ENCODE measurements at regions not wholly inside any gene's neighbourhood (a gene's known extent, or its start where the extent isn't known, plus 50 kb on each side); places are given as distances from the start of the nearest gene placed in this dataset.

- no peak overlapping the region for H2BK20ac ChIP-seq (ENCODE audit: low read depth, low read length, poor library complexity, severe bottlenecking)
- TF ChIP-seq CTCF (conservative IDR thresholded peaks at IDR 0.05): no peak
- no CpG with 5 or more reads among the region's 5 CpGs for WGBS (ENCODE audit: extremely low coverage, insufficient read length, low lambda C conversion rate)
- H2BK120ac ChIP-seq (ENCODE audit: low read depth, low read length, poor library complexity, severe bottlenecking): no peak overlapping the region
- no peaks in the 10 kb centered on the region; the same call in 1 of the 2 replicates for H3K27me3 Mint-ChIP-seq (ENCODE audit: low read depth)
- no peaks in the 10 kb centered on the region for H3K79me2 ChIP-seq (ENCODE audit: insufficient read depth, low read length)
- H3K36me3 Mint-ChIP-seq (ENCODE audit: insufficient read depth in 1 of 3, low read depth in 3 of 3): peaks cover 0 to 12% (median 12%) of the 10 kb centered on the region in 3 experiments; a peak in 6 of 7 replicates
- DNase-seq: no peak
- H4K20me1 ChIP-seq (ENCODE audit: control insufficient read depth, insufficient read depth, insufficient read length): no peaks in the 10 kb centered on the region
- H3K4me2 ChIP-seq (ENCODE audit: insufficient read depth, insufficient read length, low read length): no peak overlapping the region
- H3K4me3 Mint-ChIP-seq: no peak overlapping the region
- peaks cover 15 to 18% of the 10 kb centered on the region in 2 experiments for H3K4me1 Mint-ChIP-seq
- no peak overlapping the region for H3K4ac ChIP-seq (ENCODE audit: low read depth, low read length)
- H2BK12ac ChIP-seq (ENCODE audit: insufficient read length, low read depth, low read length): no peak overlapping the region
- no peak overlapping the region for H2BK5ac ChIP-seq (ENCODE audit: insufficient read length, low read length)
- no peak overlapping the region for H3K27ac Mint-ChIP-seq
- H4K8ac ChIP-seq (replicated peaks; ENCODE audit: insufficient read length, low read depth, low read length): no peak overlapping the region
- no peaks in the 10 kb centered on the region for H3K9me3 ChIP-seq (ENCODE audit: control insufficient read depth, low read depth, low read length)
- peaks cover 4% of the 10 kb centered on the region; the same call in 1 of the 2 replicates for H3K4me1 ChIP-seq (ENCODE audit: insufficient read depth, low read length)
- H4K5ac ChIP-seq (ENCODE audit: insufficient read length, low read depth, low read length): no peak overlapping the region
- H2BK15ac ChIP-seq (ENCODE audit: low read depth, low read length): no peak overlapping the region
- no peak overlapping the region for H2AFZ ChIP-seq (ENCODE audit: low read length)
- H3K56ac ChIP-seq (ENCODE audit: insufficient read length, low read depth, low read length): no peak overlapping the region
- no peak overlapping the region for H3K23ac ChIP-seq (ENCODE audit: insufficient read length, low read depth, low read length)
- H3K27me3 ChIP-seq (ENCODE audit: insufficient read depth, low read length): no peaks in the 10 kb centered on the region; the same call in 1 of the 2 replicates
- H2AK5ac ChIP-seq (ENCODE audit: insufficient read length, low read length): no peak overlapping the region
- H3K27ac ChIP-seq (ENCODE audit: insufficient read length, low read depth, low read length): no peak overlapping the region
- no peak overlapping the region for H3K18ac ChIP-seq (ENCODE audit: insufficient read length, low read depth, low read length)
- H3T11ph ChIP-seq (ENCODE audit: low read length): no peak overlapping the region
- no peaks in the 10 kb centered on the region for H3K79me1 ChIP-seq (ENCODE audit: insufficient read depth, low read depth, low read length, poor library complexity, severe bottlenecking)
- H3K9ac ChIP-seq (ENCODE audit: extremely low read depth, insufficient read length, low read length): no peak overlapping the region
- no peak overlapping the region for H4K91ac ChIP-seq (ENCODE audit: insufficient read length, low read depth, low read length)
- no peak overlapping the region for H3K14ac ChIP-seq (ENCODE audit: insufficient read depth, low read length)
- H3K9me3 Mint-ChIP-seq: peaks cover 3 to 8% of the 10 kb centered on the region in 2 experiments; a peak in 2 of 5 replicates
- H3K23me2 ChIP-seq (ENCODE audit: insufficient read length, low read depth, low read length, poor library complexity, severe bottlenecking): no peaks in the 10 kb centered on the region
These were observed 98.9 kb upstream of the SH3BP4 start for GRCh38 chr2:234852941-234853340.
